Keratinocyte (primary cell): ENCODE measurements at regions not wholly inside any gene's neighbourhood (a gene's known extent, or its start where the extent isn't known, plus 50 kb on each side); places are given as distances from the start of the nearest gene placed in this dataset.

Experiments used
- DNase-seq: peaks from one replicate; pipeline ENCODE4 v3.0.0-alpha.2; 2011; ENCODE audit warnings: low read depth, missing footprints, low spot score
- FAIRE-seq: peaks from 2 replicates; lab custom pipeline; 2011; peaks lifted over from hg19 to GRCh38; lab: Jason Lieb, UNC
- H2AFZ ChIP-seq: 2 replicates; pipeline ENCODE4 v1.6.0; 2012; ENCODE audit warnings: low read length, control low read depth, inconsistent platforms; ENCODE audit not compliant: control insufficient read depth
- H3K27ac ChIP-seq: 2 replicates; pipeline ENCODE4 v1.5.1; 2011; ENCODE audit warnings: low read length; ENCODE audit not compliant: control insufficient read depth, insufficient read depth
- H3K27me3 ChIP-seq: 3 replicates; pipeline ENCODE4 v1.6.0; 2011; ENCODE audit warnings: low read length; ENCODE audit not compliant: control insufficient read depth, insufficient read depth; ENCODE audit errors: extremely low read depth
- H3K36me3 ChIP-seq, 2 experiments: 2 replicates in 1 of 2; 3 replicates in 1 of 2; pipeline ENCODE4 v1.5.1; 2011; ENCODE audit warnings: low read length in 2 of 2, mild to moderate bottlenecking in 1 of 2; ENCODE audit not compliant: control insufficient read depth in 2 of 2, insufficient read depth in 2 of 2; ENCODE audit errors: extremely low read depth in 1 of 2
- H3K4me1 ChIP-seq: 3 replicates; pipeline ENCODE4 v1.5.1; 2011; ENCODE audit warnings: low read length; ENCODE audit not compliant: control insufficient read depth, insufficient read depth; ENCODE audit errors: extremely low read depth
- H3K4me2 ChIP-seq: 3 replicates; pipeline ENCODE4 v1.6.0; 2011; ENCODE audit warnings: low read depth, low read length; ENCODE audit not compliant: control insufficient read depth, insufficient read depth; ENCODE audit errors: extremely low read depth
- H3K4me3 ChIP-seq, 3 experiments: fragments of 200-600 bp in 1 of 3; sonication (generic) in 1 of 3; 2 replicates in 2 of 3; 3 replicates in 1 of 3; pipeline ENCODE4 v1.5.1; 2011 to 2016; ENCODE audit warnings: low read length in 3 of 3, mild to moderate bottlenecking in 3 of 3, control low read depth in 2 of 3, inconsistent platforms in 1 of 3, low read depth in 1 of 3, mixed read lengths in 1 of 3, mixed run types in 1 of 3, moderate library complexity in 1 of 3; ENCODE audit not compliant: control insufficient read depth in 2 of 3, insufficient read depth in 2 of 3; ENCODE audit errors: extremely low read depth in 1 of 3
- H3K79me2 ChIP-seq: 2 replicates; pipeline ENCODE4 v1.6.0; 2012; ENCODE audit warnings: low read length; ENCODE audit not compliant: control insufficient read depth, insufficient read depth
- H3K9ac ChIP-seq: 3 replicates; pipeline ENCODE4 v1.6.0; 2011; ENCODE audit warnings: low read length; ENCODE audit not compliant: control insufficient read depth, insufficient read depth; ENCODE audit errors: extremely low read depth
- H3K9me1 ChIP-seq: 3 replicates; pipeline ENCODE4 v1.6.0; 2011; ENCODE audit warnings: low read length; ENCODE audit not compliant: control insufficient read depth, insufficient read depth; ENCODE audit errors: extremely low read depth
- H3K9me3 ChIP-seq: 2 replicates; pipeline ENCODE4 v1.5.1; 2012; ENCODE audit warnings: low read depth, low read length; ENCODE audit not compliant: control insufficient read depth
- H4K20me1 ChIP-seq: 3 replicates; pipeline ENCODE4 v1.6.0; 2011; ENCODE audit warnings: low read length; ENCODE audit not compliant: control insufficient read depth, insufficient read depth; ENCODE audit errors: extremely low read depth
- EZH2 ChIP-seq: IDR thresholded peaks from one replicate; pipeline ENCODE4 v1.6.1; 2012; ENCODE audit warnings: inconsistent platforms, mild to moderate bottlenecking, low read length, moderate library complexity
- dilution Hi-C: fragments of 300-500 bp; cut with MboI; formaldehyde crosslinking; loops from one replicate; pipeline ENCODE4 v1.7.0; 2020; ENCODE audit warnings: low sequenced_read_pairs; ENCODE audit not compliant: extremely low pct_ligation_motif_present
- TF ChIP-seq, protein P1 (sequence below), 3 experiments: IDR thresholded peaks in 1 of 3; conservative IDR thresholded peaks in 1 of 3; optimal IDR thresholded peaks in 1 of 3; 2 replicates in 2 of 3; 3 replicates in 1 of 3; pipeline versions ENCODE3 to v1.5.1; 2011; ENCODE audit warnings: low read length in 3 of 3, mild to moderate bottlenecking in 3 of 3, moderate library complexity in 2 of 3, control low read depth in 1 of 3, inconsistent platforms in 1 of 3; ENCODE audit not compliant: insufficient read depth in 2 of 3; ENCODE audit errors: extremely low read depth in 1 of 3

DNA sequence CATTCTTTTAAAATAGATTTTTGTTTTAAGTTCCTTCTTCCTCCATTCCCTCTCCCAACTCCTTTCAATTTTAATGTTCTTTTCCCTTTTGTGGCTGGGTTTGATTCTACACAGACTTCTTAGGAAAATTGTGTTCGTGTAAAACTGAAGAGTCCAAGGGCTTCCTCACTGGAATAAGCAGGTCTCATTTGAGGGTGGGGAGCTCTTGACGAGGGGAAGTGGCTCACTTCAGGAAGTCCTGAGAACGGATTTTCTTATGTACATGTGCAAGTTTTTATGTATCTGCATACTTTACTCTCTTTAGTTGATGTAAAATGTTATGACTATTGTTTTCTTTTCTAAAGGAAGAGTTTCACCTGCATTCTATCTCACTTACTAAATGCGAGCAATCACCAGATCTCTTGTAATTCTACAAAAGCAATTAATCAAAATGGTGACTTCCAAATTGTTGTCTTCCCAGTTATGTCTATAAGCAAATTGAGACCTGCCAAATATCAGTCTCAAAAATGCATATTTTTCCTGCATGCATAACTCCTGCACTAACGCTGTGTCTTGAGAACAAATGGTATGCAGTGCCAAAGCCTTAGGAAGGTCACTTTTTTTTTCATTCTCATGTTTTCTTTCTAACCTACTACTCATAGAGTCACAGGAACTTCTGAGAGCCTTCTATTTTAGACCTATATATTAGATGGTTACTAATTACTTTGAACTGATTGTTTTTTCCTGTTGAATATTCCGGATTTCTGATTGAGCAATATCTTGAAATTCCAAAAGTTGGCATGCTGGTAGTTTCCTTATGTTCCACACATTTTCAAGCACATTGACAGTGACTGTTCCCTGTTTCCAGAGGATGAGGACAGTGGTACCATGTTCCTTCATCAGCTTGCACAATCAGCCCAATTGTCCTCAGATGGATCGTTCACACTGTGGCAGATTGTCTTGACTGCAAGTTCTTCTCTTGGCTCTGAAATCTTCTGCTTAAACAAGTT, 251.9 kb upstream of the PRDM1 start:
- no peak overlapping the region for H3K27ac ChIP-seq
- H4K20me1 ChIP-seq: no peaks in the 10 kb centered on the region
- H3K4me1 ChIP-seq: peaks cover 14% of the 10 kb centered on the region
- H3K27me3 ChIP-seq: no peaks in the 10 kb centered on the region
- FAIRE-seq (peak; percentile 57), DNase-seq (no peak)
- peak overlapping the region; percentile 14 for H3K4me2 ChIP-seq
- no peak for TF ChIP-seq EZH2
- TF ChIP-seq, protein P1, sequence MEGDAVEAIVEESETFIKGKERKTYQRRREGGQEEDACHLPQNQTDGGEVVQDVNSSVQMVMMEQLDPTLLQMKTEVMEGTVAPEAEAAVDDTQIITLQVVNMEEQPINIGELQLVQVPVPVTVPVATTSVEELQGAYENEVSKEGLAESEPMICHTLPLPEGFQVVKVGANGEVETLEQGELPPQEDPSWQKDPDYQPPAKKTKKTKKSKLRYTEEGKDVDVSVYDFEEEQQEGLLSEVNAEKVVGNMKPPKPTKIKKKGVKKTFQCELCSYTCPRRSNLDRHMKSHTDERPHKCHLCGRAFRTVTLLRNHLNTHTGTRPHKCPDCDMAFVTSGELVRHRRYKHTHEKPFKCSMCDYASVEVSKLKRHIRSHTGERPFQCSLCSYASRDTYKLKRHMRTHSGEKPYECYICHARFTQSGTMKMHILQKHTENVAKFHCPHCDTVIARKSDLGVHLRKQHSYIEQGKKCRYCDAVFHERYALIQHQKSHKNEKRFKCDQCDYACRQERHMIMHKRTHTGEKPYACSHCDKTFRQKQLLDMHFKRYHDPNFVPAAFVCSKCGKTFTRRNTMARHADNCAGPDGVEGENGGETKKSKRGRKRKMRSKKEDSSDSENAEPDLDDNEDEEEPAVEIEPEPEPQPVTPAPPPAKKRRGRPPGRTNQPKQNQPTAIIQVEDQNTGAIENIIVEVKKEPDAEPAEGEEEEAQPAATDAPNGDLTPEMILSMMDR (optimal IDR thresholded peaks at IDR 0.05 in 1 of 3, IDR thresholded peaks at IDR 0.05 in 1 of 3, conservative IDR thresholded peaks at IDR 0.05 in 1 of 3; ENCODE audit: extremely low read depth in 1 of 3, insufficient read depth in 2 of 3, low read length in 3 of 3): no peak
- dilution Hi-C loops: no loop called here
- H3K9me1 ChIP-seq: no peaks in the 10 kb centered on the region
- H3K79me2 ChIP-seq: no peaks in the 10 kb centered on the region
- H3K9ac ChIP-seq: no peak overlapping the region
- no peaks in the 10 kb centered on the region for H3K9me3 ChIP-seq
- no peak overlapping the region for H3K4me3 ChIP-seq
- no peaks in the 10 kb centered on the region for H3K36me3 ChIP-seq
- H2AFZ ChIP-seq: peak overlapping the region; percentile 59

DNA sequence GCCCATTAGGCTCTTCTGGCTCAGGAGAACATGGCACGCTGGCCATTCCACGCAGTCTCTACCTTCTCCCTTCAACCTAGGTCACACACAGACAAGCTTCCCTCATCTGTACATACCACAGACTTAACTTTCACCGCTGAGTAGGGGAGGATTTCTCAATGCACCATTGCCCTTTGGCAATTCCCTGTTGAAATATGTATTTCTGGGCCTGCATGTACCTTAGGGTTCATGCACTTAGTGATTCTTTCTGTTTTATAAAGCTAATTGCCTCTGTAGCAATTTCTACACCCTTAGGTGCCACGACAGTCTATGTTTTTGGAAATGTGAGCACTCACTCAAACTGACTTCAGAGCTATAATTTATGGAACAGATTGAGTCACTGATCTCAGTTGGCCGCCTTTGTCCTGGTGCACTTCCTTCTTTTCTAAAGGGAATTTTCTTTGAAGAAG, 253.8 kb upstream of the PRDM1 start:
- peak; percentile 20 for FAIRE-seq
- H3K4me2 ChIP-seq: peak overlapping the region; percentile 4

More for the DNA sequence above, 253.8 kb upstream of the PRDM1 start:
- dilution Hi-C loops: no loop called here
- TF ChIP-seq EZH2: no peak
- TF ChIP-seq, protein P1 (optimal IDR thresholded peaks at IDR 0.05 in 1 of 3, IDR thresholded peaks at IDR 0.05 in 1 of 3, conservative IDR thresholded peaks at IDR 0.05 in 1 of 3; ENCODE audit: extremely low read depth in 1 of 3, insufficient read depth in 2 of 3, low read length in 3 of 3): no peak
- H3K9me1 ChIP-seq: no peaks in the 10 kb centered on the region
- no peaks in the 10 kb centered on the region for H3K79me2 ChIP-seq
- H3K4me1 ChIP-seq: peaks cover 14% of the 10 kb centered on the region
- no peaks in the 10 kb centered on the region for H4K20me1 ChIP-seq
- no peaks in the 10 kb centered on the region for H3K9me3 ChIP-seq
- H3K27me3 ChIP-seq: no peaks in the 10 kb centered on the region
- H3K36me3 ChIP-seq: no peaks in the 10 kb centered on the region
- no peak overlapping the region for H3K4me3 ChIP-seq
- DNase-seq: no peak
- H3K27ac ChIP-seq: no peak overlapping the region
- H3K9ac ChIP-seq: no peak overlapping the region
- H2AFZ ChIP-seq: peak overlapping the region; percentile 54
